PC-9 (cell line): ENCODE measurements at regions not wholly inside any gene's neighbourhood (a gene's known extent, or its start where the extent isn't known, plus 50 kb on each side); places are given as distances from the start of the nearest gene placed in this dataset.

Source experiments
- BruUV-seq: library from RNA; stranded (reverse); fragments of 400-500 nt; replicated peaks from 2 replicates; lab custom pipeline; 2021; lab: Mats Ljungman, UMichigan
- CTCF ChIA-PET: fragments of 300-600 bp; sonication (Branson Sonifier 250); formaldehyde crosslinking; loops from one replicate; lab custom pipeline; 2022; ENCODE audit warnings: antibody characterized with exemption; lab: Charles Lee
- POLR2A ChIA-PET: fragments of 300-600 bp; sonication (Branson Sonifier 250); formaldehyde crosslinking; loops from one replicate; lab custom pipeline; 2022; ENCODE audit warnings: antibody characterized with exemption; ENCODE audit not compliant: unreplicated experiment; lab: Charles Lee
- DNase-seq, 2 experiments: peaks; one replicate each; pipeline versions ENCODE4 v3.0.0 to v3.0.0-alpha.2; 2015 to 2022; ENCODE audit warnings: mixed read lengths in 1 of 2
- H2AFZ ChIP-seq: fragments of 200-600 bp; sonication (generic); 2 replicates; pipeline ENCODE4 v1.8.1; 2017; ENCODE audit warnings: antibody characterized with exemption
- H3F3A ChIP-seq: fragments of 200-600 bp; sonication (generic); 2 replicates; pipeline ENCODE4 v1.8.1; 2017; ENCODE audit warnings: antibody characterized with exemption, mild to moderate bottlenecking, low read depth; ENCODE audit not compliant: insufficient read depth
- H3K27ac ChIP-seq: fragments of 200-600 bp; sonication (generic); 2 replicates; pipeline ENCODE4 v1.6.1; 2016; ENCODE audit warnings: mixed run types
- H3K27me3 ChIP-seq: fragments of 200-600 bp; sonication (generic); 2 replicates; pipeline ENCODE4 v1.6.1; 2016; ENCODE audit warnings: low read depth, mixed run types; ENCODE audit not compliant: insufficient read depth
- H3K36me3 ChIP-seq: fragments of 200-600 bp; sonication (generic); 2 replicates; pipeline ENCODE4 v1.6.1; 2016; ENCODE audit warnings: low read depth, mixed run types
- H3K4me1 ChIP-seq: fragments of 200-600 bp; sonication (generic); replicated peaks from 2 replicates; pipeline ENCODE4 v1.6.1; 2016; ENCODE audit warnings: mixed run types; ENCODE audit not compliant: insufficient read depth
- H3K4me2 ChIP-seq: fragments of 200-600 bp; sonication (generic); 2 replicates; pipeline ENCODE4 v1.6.1; 2017; ENCODE audit warnings: mixed run types
- H3K4me3 ChIP-seq: fragments of 200-600 bp; sonication (generic); 2 replicates; pipeline ENCODE4 v1.6.1; 2016; ENCODE audit warnings: mixed run types
- H3K79me2 ChIP-seq: fragments of 200-600 bp; sonication (generic); 2 replicates; pipeline ENCODE4 v1.6.1; 2017; ENCODE audit warnings: low read depth, mixed run types
- H3K9me2 ChIP-seq: fragments of 200-600 bp; sonication (generic); 2 replicates; pipeline ENCODE4 v1.8.1; 2017; ENCODE audit warnings: mild to moderate bottlenecking; ENCODE audit not compliant: insufficient read depth
- H3K9me3 ChIP-seq: fragments of 200-600 bp; sonication (generic); 2 replicates; pipeline ENCODE4 v1.8.1; 2016; ENCODE audit warnings: low read depth; ENCODE audit not compliant: insufficient read depth
- H4K20me1 ChIP-seq: fragments of 200-600 bp; sonication (generic); 2 replicates; pipeline ENCODE4 v1.8.1; 2017; ENCODE audit not compliant: insufficient read depth
- CTCF ChIP-seq: fragments of 200-600 bp; sonication (generic); conservative IDR thresholded peaks from 2 replicates; pipeline ENCODE4 v1.6.1; 2017; ENCODE audit warnings: mixed run types, antibody characterized with exemption, mild to moderate bottlenecking, moderate library complexity
- EZH2 ChIP-seq: fragments of 200-600 bp; sonication (generic); IDR thresholded peaks from 2 replicates; pipeline ENCODE4 v1.8.0; 2017; ENCODE audit warnings: antibody characterized with exemption, low read depth
- intact Hi-C: fragments of 100-400 bp; cut with micrococcal nuclease; formaldehyde crosslinking; loops from one replicate; pipeline ENCODE4 v1.10.0; 2022; ENCODE audit not compliant: unreplicated experiment

DNA sequence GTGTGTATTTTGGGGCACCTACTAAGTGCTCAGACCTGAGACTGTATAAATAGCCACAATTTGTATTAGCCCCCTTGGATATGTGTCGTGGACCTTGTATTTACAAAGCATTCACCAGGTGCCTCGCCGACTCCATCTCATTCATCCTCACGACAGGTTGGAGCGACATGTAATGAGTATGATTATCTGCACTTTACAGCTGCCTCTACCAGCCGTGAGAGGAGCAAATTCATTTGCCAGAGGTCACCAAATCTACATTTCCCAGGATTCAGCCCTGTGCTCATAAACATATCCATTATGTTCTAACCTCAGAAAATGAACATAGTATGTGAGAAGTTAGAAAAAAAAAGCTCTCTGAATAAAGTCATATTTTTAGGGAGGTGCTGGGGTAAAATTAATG lies 167.4 kb downstream of the ZDHHC21 start:
- BruUV-seq = no TSS peak
- CTCF ChIA-PET = no interaction called here

GRCh38 chr9:14524873-14525515 lies 168.2 kb downstream of the ZDHHC21 start:
- Histone ChIP-seq H3K27me3 (no peaks in the 10 kb centered on the region), H3K4me2 (no peak overlapping the region), H3F3A (no peaks in the 10 kb centered on the region), H3K36me3 (no peaks in the 10 kb centered on the region), H3K79me2 (no peaks in the 10 kb centered on the region), H3K4me1 (no peaks in the 10 kb centered on the region), H4K20me1 (no peaks in the 10 kb centered on the region), H3K27ac (no peak overlapping the region), H3K9me3 (no peaks in the 10 kb centered on the region), H3K4me3 (no peak overlapping the region), H3K9me2 (no peaks in the 10 kb centered on the region), H2AFZ (no peak overlapping the region)
- no peak for DNase-seq
- TF ChIP-seq CTCF (no peak), EZH2 (no peak)
- BruUV-seq = no TSS peak
- ChIA-PET CTCF (no interaction called here), POLR2A (interaction anchor here (0.6 to 0.7 kb wide), 2 partner anchors 192 to 859 kb away, joined by 3 to 4 read pairs; no protein-coding TSS in a partner anchor)
- intact Hi-C loops = no loop called here

More for the DNA sequence above, 167.4 kb downstream of the ZDHHC21 start:
- Histone ChIP-seq H3K79me2 (no peaks in the 10 kb centered on the region), H2AFZ (no peak overlapping the region), H3K27ac (no peak overlapping the region), H3F3A (no peaks in the 10 kb centered on the region), H3K4me3 (no peak overlapping the region), H4K20me1 (no peaks in the 10 kb centered on the region), H3K4me2 (no peak overlapping the region), H3K36me3 (no peaks in the 10 kb centered on the region), H3K9me3 (no peaks in the 10 kb centered on the region), H3K27me3 (no peaks in the 10 kb centered on the region), H3K4me1 (no peaks in the 10 kb centered on the region), H3K9me2 (no peaks in the 10 kb centered on the region)
- POLR2A ChIA-PET = interaction anchor here (0.6 to 0.7 kb wide), 2 partner anchors 190 to 858 kb away, joined by 4 to 8 read pairs; no protein-coding TSS in a partner anchor
- DNase-seq = no peak
- intact Hi-C loops = no loop called here
- TF ChIP-seq CTCF = no peak
- no peak for TF ChIP-seq EZH2

DNA sequence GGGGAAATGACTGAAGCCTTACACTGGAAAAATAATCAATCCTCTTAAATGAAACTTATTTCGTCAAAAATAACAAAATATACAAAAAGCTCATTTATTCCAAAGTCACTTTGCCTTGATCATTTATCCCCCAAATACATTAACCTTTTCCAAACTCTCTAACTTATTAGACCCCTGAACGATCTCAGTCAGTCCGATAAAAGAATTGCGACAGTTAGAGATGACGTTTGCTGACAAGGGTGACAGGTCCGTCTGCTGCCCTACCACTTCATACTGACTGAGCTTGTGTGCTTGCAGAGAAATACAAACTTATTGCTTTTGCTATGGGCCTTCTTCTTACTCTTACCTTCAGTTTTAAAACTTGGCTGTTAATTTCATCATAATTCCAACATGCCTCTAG lies 169.7 kb downstream of the ZDHHC21 start:
- TF ChIP-seq EZH2 (no peak), CTCF (no peak)
- Histone ChIP-seq H3K4me1 (no peaks in the 10 kb centered on the region), H2AFZ (no peak overlapping the region), H3K4me3 (no peak overlapping the region), H3K79me2 (no peaks in the 10 kb centered on the region), H3K36me3 (no peaks in the 10 kb centered on the region), H3K9me3 (no peaks in the 10 kb centered on the region), H3F3A (no peaks in the 10 kb centered on the region), H3K4me2 (no peak overlapping the region), H3K9me2 (no peaks in the 10 kb centered on the region), H4K20me1 (no peaks in the 10 kb centered on the region), H3K27ac (no peak overlapping the region), H3K27me3 (no peaks in the 10 kb centered on the region)
- intact Hi-C loops = no loop called here
- no peak for DNase-seq
- ChIA-PET CTCF (no interaction called here), POLR2A (no interaction called here)
- no TSS peak for BruUV-seq
